HAP-1 (cell line): ENCODE measurements at regions not wholly inside any gene's neighbourhood (a gene's known extent, or its start where the extent isn't known, plus 50 kb on each side); places are given as distances from the start of the nearest gene placed in this dataset.

Experiments used
- DNase-seq, 2 experiments: peaks; one replicate each; pipeline ENCODE4 v3.0.0-alpha.2; 2016 to 2020; ENCODE audit warnings: low spot score in 2 of 2
- H3K27me3 ChIP-seq: fragments of 250-450 bp; sonication (Bioruptor Pico); 2 replicates; pipeline ENCODE4 v1.5.1; 2020; ENCODE audit warnings: low read depth, mild to moderate bottlenecking, moderate library complexity
- H3K36me3 ChIP-seq: fragments of 250-450 bp; sonication (Bioruptor Pico); replicated peaks from 2 replicates; pipeline ENCODE4 v1.5.1; 2020; ENCODE audit warnings: mild to moderate bottlenecking
- H3K4me1 ChIP-seq: fragments of 250-450 bp; sonication (Bioruptor Pico); 2 replicates; pipeline ENCODE4 v1.5.1; 2020; ENCODE audit warnings: mild to moderate bottlenecking
- H3K4me3 ChIP-seq: fragments of 250-450 bp; sonication (Bioruptor Pico); 2 replicates; pipeline ENCODE4 v1.5.1; 2020; ENCODE audit warnings: mild to moderate bottlenecking, moderate library complexity
- H3K9me3 ChIP-seq: fragments of 250-450 bp; sonication (Bioruptor Pico); 2 replicates; pipeline ENCODE4 v1.5.1; 2020; ENCODE audit warnings: mild to moderate bottlenecking, moderate library complexity
- in situ Hi-C: fragments of 300-500 bp; cut with MboI; formaldehyde crosslinking; loops from 3 replicates; pipeline ENCODE4 v1.14.3; 2020; ENCODE audit warnings: low sequenced_read_pairs, inconsistent platforms, mixed read lengths

DNA sequence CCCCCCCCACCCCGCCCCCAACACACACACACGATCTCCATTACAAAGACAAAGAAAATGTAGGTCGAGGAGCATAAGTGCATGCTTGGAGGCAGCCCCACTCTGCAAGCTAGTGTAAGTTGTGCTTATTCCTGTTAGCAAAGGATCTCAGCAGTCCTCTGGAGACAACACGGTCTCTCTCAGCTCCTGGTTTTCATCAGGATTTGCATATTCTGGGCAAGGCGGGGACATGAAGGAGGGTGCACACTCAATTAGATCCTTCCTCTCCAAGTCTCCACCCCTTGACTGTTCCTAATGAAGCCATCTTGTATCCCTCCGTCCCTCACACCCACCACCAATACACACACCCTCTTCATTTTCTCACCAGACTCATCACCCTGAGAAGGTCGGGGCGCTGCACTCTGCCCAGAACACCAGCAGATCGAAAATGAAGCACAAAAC is 63.8 kb downstream of the MRPL46 start:
- H3K27me3 ChIP-seq, result 0 out of 2 replicates have a peak, but pooled peaks cover 2% of the 10 kb centered on the region
- no peak for DNase-seq
- in situ Hi-C loops, result no loop called here
- no peak overlapping the region for H3K4me3 ChIP-seq
- no peaks in the 10 kb centered on the region for H3K36me3 ChIP-seq
- H3K9me3 ChIP-seq, result no peaks in the 10 kb centered on the region
- H3K4me1 ChIP-seq, result no peaks in the 10 kb centered on the region

DNA sequence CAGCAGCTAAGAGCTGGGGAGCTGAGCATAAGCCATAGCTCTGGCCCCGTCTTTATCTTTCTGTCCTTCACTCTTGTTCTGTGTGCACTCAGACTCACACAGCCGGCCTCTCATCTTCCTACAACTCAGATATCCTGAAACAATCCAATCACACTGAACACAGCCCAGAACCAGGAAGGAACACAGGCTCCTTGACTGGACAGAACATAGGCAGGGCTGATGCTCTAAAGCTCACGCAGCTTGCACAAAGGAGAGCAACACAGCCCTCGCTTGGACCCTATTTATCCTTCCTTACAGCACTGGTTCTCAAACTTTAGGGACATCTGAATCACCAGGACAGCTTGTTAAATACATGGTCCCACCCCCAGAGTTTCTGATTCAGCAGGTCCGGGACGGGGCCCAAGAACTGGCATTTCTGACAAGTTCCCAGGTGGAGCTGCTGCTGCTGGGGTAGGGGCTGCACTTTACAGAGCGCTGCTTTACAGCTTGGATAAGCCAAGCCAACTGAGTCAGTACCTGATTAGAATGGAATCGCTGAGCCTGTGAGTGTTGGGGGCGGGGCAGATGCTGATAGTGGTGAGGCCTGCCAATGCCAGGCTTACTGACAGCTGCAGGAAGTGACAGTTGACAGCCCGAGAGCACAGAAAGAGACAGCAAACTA is 65.1 kb downstream of the MRPL46 start:
- no peaks in the 10 kb centered on the region for H3K9me3 ChIP-seq
- no peaks in the 10 kb centered on the region for H3K4me1 ChIP-seq
- in situ Hi-C loops, result no loop called here
- no peak for DNase-seq
- H3K36me3 ChIP-seq, result no peaks in the 10 kb centered on the region
- H3K27me3 ChIP-seq, result 0 out of 2 replicates have a peak, but pooled peaks cover 2% of the 10 kb centered on the region
- no peak overlapping the region for H3K4me3 ChIP-seq

DNA sequence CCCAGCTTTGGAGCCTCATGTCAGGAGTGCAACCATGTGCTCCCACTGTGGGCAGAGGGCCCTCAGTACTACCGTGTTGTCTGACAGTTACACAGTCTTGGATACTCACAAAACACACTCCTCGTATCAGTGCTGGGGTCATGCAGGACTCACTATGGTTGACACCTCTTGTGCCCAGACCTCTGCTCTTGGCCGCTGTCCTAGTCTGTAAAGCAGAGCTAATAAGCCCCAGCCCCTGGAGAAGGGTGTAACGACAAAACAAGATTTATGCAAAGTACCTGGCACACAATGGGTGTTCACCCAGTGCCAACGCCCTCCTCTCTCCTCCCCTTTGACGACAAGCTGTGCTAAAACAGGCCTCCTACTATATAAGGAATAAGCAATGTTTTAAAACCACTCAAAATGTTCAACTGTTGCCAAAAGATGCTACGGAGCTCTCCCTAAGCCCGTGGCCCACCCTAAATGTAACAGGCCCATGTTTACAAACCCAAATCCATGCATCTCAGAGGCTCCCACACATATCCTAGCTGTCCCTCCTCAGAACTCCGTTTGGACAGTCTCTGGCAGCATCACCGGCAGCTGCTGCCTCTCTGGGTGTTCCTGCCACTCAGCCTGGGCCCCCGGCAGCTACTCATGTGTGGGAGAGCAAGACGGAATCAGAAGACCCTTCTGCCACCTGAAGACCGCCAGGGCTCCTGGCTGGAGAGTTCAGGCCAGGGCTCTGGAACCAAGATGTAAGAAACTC is 65.8 kb downstream of the MRPL46 start:
- H3K27me3 ChIP-seq, result 0 out of 2 replicates have a peak, but pooled peaks cover 2% of the 10 kb centered on the region
- no peak overlapping the region for H3K4me3 ChIP-seq
- no peaks in the 10 kb centered on the region for H3K9me3 ChIP-seq
- H3K4me1 ChIP-seq, result no peaks in the 10 kb centered on the region
- no peak for DNase-seq
- in situ Hi-C loops, result no loop called here
- no peaks in the 10 kb centered on the region for H3K36me3 ChIP-seq

DNA sequence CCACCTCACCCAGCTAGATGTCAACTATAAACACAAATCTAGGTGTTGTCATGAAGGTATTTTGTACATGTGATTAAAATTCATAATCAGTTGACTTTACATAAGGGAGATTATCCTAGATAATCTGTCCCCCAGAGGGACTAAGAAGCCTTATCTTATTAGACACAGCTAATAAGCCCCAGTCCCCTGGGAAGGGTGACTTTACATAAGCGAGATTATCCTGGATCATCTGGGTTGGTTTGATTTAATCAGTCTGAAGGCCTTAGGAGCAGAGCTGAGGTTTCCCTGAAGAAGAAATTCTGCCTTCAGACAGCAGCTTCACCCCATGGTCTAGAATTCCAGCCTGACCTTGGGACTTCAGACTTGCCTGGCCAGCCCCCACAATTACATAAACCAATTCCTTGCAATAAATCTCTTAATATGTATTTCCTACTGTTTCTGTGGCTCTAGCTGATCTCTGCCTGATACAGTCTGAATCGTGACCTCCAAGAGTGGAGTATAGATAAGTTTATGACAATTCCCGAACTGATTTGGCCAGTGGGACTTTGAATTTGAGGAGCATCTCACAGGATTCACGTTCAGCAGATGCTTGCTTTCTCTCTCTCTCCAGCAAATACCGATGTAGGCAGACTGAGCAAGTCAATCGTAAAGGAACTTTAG is 66.5 kb downstream of the MRPL46 start:
- no peak for DNase-seq
- 0 out of 2 replicates have a peak, but pooled peaks cover 2% of the 10 kb centered on the region for H3K27me3 ChIP-seq
- H3K9me3 ChIP-seq, result no peaks in the 10 kb centered on the region
- in situ Hi-C loops, result no loop called here
- no peak overlapping the region for H3K4me3 ChIP-seq
- H3K4me1 ChIP-seq, result no peaks in the 10 kb centered on the region
- H3K36me3 ChIP-seq, result no peaks in the 10 kb centered on the region

DNA sequence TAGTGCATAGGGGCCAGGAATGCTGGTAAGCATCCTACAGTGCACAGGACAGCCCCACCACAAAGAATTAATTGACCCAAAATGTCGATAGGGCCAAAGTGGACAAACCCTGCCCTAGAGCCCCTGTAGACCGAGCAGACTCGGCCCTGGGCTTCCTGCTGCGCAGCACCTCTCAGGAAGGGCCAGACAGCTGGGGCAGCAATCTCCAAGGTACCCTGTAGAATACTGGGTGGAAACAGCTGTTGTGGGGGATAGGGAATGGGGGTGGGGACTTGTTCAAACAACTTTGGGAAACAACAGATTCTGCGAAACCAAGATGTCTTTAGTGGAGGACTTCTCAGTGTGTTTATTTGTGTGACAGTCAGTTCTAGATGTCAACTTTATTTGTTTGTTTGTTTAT is 67.1 kb downstream of the MRPL46 start:
- DNase-seq, result no peak
- in situ Hi-C loops, result no loop called here

DNA sequence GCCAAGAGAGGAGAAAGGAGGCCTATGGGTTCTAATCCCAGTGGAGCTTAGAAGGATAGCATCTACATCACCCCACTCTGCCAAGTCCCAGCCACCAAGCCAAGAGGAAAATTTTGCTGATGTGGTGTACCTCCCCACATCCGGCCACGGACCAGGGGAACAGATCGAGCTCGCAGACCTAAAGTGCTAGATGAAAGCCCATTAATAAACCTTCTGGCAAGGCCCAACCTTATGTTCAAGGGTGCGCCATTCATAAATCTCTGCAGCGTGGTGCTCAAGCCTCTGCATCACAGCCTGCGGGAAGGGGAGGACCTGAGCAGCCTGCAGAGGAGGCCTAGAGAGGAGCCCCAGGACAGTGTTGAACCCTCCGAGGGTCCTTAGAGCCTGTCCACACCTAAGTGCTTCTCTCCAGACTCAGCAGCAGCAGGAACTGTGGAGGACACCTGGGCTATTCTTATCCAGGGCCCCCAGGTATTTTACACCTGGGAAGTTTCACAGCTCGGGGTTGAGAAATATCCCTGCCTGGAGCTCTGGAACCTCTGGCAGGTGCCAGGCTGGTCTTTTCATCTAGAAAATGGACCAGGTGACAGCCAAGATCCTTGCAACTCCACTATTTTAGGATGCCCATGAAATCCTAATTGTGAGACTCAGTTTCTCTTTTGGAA is 68.0 kb downstream of the MRPL46 start:
- no peak for DNase-seq
- no peaks in the 10 kb centered on the region for H3K4me1 ChIP-seq
- in situ Hi-C loops, result no loop called here

More for the DNA sequence above, 67.1 kb downstream of the MRPL46 start:
- Histone ChIP-seq H3K27me3 (0 out of 2 replicates have a peak, but pooled peaks cover 2% of the 10 kb centered on the region), H3K36me3 (no peaks in the 10 kb centered on the region), H3K4me3 (no peak overlapping the region), H3K4me1 (no peaks in the 10 kb centered on the region), H3K9me3 (no peaks in the 10 kb centered on the region)

DNA sequence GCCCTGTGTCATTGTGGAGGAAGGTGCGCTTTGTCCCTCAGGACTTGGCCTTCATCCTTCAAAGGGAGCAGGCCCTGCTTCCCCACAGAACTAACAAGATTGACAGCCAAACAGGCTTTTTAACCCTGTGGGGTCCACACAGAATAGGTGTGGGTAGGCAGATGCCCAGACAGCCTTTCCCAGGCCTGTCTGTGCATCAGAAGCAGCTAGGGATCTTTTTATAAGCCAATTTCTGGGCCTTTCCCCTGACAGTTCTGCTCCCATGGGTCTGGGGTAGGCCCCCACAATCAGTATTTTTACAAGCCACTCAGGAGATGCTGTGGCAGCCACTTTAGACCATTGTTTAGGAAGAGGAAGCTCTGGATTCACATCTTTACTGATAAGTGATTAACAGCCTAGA is 69.2 kb downstream of the MRPL46 start:
- Histone ChIP-seq H3K4me3 (no peak overlapping the region), H3K9me3 (no peaks in the 10 kb centered on the region), H3K36me3 (no peaks in the 10 kb centered on the region), H3K27me3 (peaks cover 2% of the 10 kb centered on the region; the same call in 1 of the 2 replicates), H3K4me1 (no peaks in the 10 kb centered on the region)
- DNase-seq, result no peak
- in situ Hi-C loops, result no loop called here

More for the DNA sequence above, 68.0 kb downstream of the MRPL46 start:
- Histone ChIP-seq H3K36me3 (no peaks in the 10 kb centered on the region), H3K4me3 (no peak overlapping the region), H3K9me3 (no peaks in the 10 kb centered on the region), H3K27me3 (0 out of 2 replicates have a peak, but pooled peaks cover 2% of the 10 kb centered on the region)

DNA sequence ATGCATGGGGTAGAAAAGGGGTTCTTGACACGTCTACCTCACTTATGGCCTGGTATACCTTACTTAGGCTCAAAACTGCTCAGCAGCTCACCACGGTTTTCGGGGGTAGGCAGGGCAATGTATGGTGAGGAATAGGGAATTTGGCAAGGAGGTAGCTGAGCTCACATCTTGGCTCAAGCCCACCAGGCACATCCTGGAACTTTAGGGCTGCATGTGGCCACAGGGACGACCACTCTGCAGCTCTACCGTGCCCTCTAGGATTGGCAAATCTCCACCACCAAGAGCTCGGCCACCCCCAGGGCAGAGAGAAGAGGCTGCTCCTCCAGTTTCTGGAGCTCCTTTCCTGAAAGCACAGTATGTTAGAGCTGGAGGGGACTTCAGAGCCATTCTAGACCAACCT is 69.7 kb downstream of the MRPL46 start:
- H3K27me3 ChIP-seq, result peaks cover 2% of the 10 kb centered on the region; the same call in 1 of the 2 replicates

DNA sequence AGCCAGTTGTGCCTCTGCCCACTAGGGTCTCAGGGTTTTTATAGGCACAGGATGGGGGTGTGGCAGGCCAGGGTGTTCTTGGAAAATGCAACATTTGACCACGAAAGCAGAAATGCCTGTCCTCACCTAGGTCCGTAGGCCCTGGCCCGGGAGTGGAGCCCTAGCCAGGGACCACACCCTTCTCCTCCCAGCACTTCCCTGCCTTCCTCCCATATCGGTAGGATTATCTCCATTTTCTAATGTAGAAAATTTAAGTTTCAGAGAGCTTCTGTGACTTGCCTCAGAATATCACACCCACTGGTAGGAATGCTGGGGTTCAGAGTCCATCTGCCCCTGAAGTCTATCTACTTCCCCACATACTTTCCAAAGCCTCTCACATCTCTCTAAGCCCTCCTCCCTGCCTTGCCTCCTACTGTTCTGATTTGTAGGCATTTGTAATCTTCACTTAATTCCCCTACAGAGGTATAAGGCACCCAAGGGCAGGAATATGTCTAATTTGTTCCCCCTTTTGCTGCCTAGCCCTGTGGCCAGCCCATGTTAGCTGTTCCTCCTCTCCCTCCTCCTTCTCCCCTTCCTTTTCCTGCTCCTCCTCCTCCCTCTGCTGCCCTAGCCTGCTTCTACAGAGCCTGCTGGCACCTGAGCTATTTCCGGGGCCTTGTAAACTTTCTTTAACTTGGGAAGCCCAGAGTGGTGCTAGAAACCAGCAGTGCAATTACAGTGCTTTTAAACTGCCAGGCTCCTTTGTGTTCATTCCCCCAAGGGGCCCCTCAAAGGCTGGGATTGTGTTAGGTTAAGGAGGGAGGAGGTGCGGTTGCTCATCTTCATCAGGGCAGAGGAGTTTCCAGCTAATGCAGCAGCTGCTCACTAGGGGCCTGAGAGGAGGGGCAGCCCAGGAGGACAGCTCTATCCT is 71.1 kb downstream of the MRPL46 start:
- H3K27me3 ChIP-seq, result no peaks in the 10 kb centered on the region; the same call in 1 of the 2 replicates
- no peaks in the 10 kb centered on the region for H3K36me3 ChIP-seq
- no peaks in the 10 kb centered on the region for H3K9me3 ChIP-seq
- H3K4me1 ChIP-seq, result no peaks in the 10 kb centered on the region
- DNase-seq, result no peak
- in situ Hi-C loops, result no loop called here
- H3K4me3 ChIP-seq, result no peak overlapping the region

More for the DNA sequence above, 69.7 kb downstream of the MRPL46 start:
- DNase-seq, result no peak
- Histone ChIP-seq H3K9me3 (no peaks in the 10 kb centered on the region), H3K36me3 (no peaks in the 10 kb centered on the region), H3K4me1 (no peaks in the 10 kb centered on the region), H3K4me3 (no peak overlapping the region)
- in situ Hi-C loops, result no loop called here

DNA sequence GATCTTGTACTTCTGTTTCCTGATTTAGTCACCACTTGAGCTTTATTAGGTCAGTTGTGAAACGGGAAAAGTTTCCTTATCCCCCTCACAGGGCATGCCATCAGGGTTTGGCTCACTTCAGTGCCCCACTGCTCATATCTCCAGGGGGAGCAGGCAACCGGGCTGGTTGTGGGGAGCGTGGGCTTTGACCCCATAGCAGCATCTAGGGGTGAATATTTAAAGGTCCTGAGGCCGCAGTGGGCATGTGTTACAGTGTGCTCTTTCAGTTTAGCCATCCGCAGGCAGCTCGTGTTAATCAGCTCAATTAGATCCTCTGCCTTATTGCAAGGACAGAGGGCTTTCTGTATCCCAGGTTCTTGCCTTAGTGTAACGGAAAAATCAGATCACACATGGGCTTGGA is 71.9 kb downstream of the MRPL46 start:
- in situ Hi-C loops, result no loop called here
- H3K4me1 ChIP-seq, result no peaks in the 10 kb centered on the region
- no peak overlapping the region for H3K4me3 ChIP-seq
- no peaks in the 10 kb centered on the region; the same call in 1 of the 2 replicates for H3K27me3 ChIP-seq
- DNase-seq, result no peak
- H3K9me3 ChIP-seq, result no peaks in the 10 kb centered on the region
- H3K36me3 ChIP-seq, result no peaks in the 10 kb centered on the region

DNA sequence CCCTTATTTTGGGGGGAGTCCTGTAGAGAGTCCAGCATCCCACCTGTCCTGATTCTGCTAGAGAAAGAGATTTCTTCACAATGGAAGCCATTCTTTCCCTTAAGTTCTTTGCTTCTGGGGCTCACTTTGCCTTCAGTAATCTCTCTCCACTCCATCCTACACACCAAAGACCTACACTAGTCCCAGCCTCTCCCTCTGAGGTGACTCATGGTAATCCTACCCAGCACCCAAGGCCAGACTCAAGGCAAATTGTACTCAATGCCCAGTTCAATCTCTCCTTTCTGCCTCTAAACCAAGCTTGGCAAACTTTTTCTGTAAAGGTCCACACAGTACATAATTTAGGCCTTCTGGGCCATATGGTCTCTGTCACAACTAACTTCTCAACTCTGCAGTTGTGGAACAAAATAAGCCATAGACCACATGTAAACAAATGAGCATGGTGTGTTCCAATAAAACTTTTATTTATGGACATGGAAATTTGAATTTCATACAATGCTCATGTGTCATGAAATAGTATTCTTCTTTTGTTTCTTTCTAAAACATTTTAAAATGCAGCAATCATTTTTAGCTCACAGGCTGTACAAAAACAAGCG is 72.5 kb downstream of the MRPL46 start:
- Histone ChIP-seq H3K4me3 (no peak overlapping the region), H3K27me3 (no peaks in the 10 kb centered on the region; the same call in 1 of the 2 replicates), H3K36me3 (no peaks in the 10 kb centered on the region), H3K9me3 (no peaks in the 10 kb centered on the region), H3K4me1 (no peaks in the 10 kb centered on the region)
- no peak for DNase-seq
- in situ Hi-C loops, result no loop called here

DNA sequence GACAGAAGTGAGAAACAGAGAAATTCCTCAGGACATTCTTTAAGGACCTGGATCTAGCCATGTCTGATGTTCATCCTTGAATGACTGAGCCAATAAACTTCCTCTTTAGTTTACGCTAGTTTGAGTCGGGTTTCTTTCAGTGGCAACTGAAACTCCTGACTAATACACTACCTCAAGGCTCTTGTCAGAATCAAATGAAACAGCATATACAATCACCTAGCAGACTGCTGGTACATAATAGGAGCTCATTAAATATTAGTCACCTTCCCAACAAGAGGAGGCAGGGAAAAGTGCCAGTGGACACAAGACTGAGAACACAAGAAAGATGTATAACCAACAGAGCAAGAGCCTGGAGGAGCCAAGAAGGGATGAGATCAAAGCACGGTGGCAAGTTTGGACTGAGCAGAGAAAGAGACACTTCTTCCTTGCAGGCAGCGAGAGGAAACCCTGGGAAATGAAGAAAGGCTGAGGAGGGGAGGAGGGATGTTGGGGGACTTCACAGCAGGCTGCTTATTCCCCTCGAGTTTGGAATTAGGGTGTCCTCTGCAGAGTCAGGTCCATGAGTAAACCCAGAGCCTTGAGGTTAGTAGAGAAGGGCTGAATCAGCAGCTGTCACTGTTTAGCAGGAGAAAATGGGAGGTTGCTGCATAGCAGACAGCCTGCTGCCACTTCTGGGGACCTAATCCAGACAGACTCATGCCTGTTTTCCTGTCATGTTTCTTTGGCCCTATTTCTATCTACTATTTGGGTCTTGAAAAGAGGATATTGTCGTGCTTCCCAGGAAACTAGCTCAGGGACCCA is 73.3 kb downstream of the MRPL46 start:
- H3K4me1 ChIP-seq, result no peaks in the 10 kb centered on the region
- H3K9me3 ChIP-seq, result no peaks in the 10 kb centered on the region
- no peaks in the 10 kb centered on the region; the same call in 1 of the 2 replicates for H3K27me3 ChIP-seq
- in situ Hi-C loops, result no loop called here
- DNase-seq, result no peak
- no peaks in the 10 kb centered on the region for H3K36me3 ChIP-seq
- no peak overlapping the region for H3K4me3 ChIP-seq
